Pancreas (tissue), 10 donors: ENCODE measurements at regions not wholly inside any gene's neighbourhood (a gene's known extent, or its start where the extent isn't known, plus 50 kb on each side); places are given as distances from the start of the nearest gene placed in this dataset.

Experiments
- ATAC-seq, 4 donors: fragments of 200-7000 bp; cut with Tn5 transposase; one replicate each; pipeline versions ENCODE4 v1.8.0 to v1.9.1; 2020; ENCODE audit warnings: mild to moderate bottlenecking in 4 of 4, moderate library complexity in 4 of 4
- DNase-seq, 6 donors: peaks; one replicate each; pipeline ENCODE4 v3.0.0-alpha.2; 2020
- FAIRE-seq: peaks from 2 replicates; lab custom pipeline; 2012; peaks lifted over from hg19 to GRCh38; lab: Jason Lieb, UNC
- H3K27ac ChIP-seq, 4 donors: fragments of 200-600 bp; sonication (generic); 1 replicate in 3 of 4; 2 replicates in 1 of 4; pipeline versions ENCODE4 v1.5.0 to v1.8.0; 2020
- H3K27me3 ChIP-seq, 4 donors: fragments of 200-600 bp; one replicate each; pipeline ENCODE4 v1.8.0; 2021
- H3K36me3 ChIP-seq, 3 donors: fragments of 200-600 bp; sonication (generic) in 1 of 3; one replicate each; pipeline versions ENCODE4 v1.5.0 to v1.8.0; 2020 to 2021
- H3K4me1 ChIP-seq, 3 donors: fragments of 200-600 bp; one replicate each; pipeline ENCODE4 v1.8.0; 2021
- H3K4me3 ChIP-seq, 4 donors: fragments of 200-600 bp; sonication (generic) in 2 of 4; one replicate each; pipeline versions ENCODE4 v1.5.0 to v1.8.0; 2020 to 2021
- H3K9me3 ChIP-seq, 4 donors: fragments of 200-600 bp; one replicate each; pipeline ENCODE4 v1.8.0; 2021
- CTCF ChIP-seq, 4 donors: fragments of 200-600 bp; sonication (generic) in 3 of 4; IDR thresholded peaks; one replicate each; pipeline versions ENCODE4 v1.5.0 to v1.8.0; 2021; ENCODE audit warnings: antibody characterized with exemption in 4 of 4
- WGBS, 2 donors: extraction: QIAGEN DNeasy Blood & Tissue Kit; methylation state at CpG; one replicate each; pipeline ENCODE4 v1.1.7; 2013; 5-methylcytosine and 5-hydroxymethylcytosine counted together
- intact Hi-C, 3 donors: fragments of 100-400 bp; cut with DNase I; formaldehyde crosslinking; loops; one replicate each; pipeline versions ENCODE4 v1.11.1 to v1.14.2; 2022
- donor health status: healthy with polysubstance abuse.
- donor health status: DM: no; HTN: no; CAD: no; lungs with moderate emphysema.
- donor health status: DM: no; HTN: no; CAD: no.
- donor health status: control.
- donor health status: control.
- donor health status: Bipolar disorder and iron deficiency.
- donor health status: DM: yes; HTN: yes; CAD: no.
- donor health status: DM: no; HTN: no; CAD: no.
- donor health status: DM: no; HTN: no; CAD: no.
- donor health status: DM: yes; HTN: yes; CAD: no.

GRCh38 chr11:71181566-71181965 is 70.8 kb downstream of the SHANK2 start:
- Histone ChIP-seq H3K27me3 (no peaks in the 10 kb centered on the region), H3K27ac (no peak overlapping the region), H3K36me3 (no peaks in the 10 kb centered on the region), H3K4me1 (peaks cover 0 to 4% (median under 1%) of the 10 kb centered on the region in 3 donors), H3K9me3 (no peaks in the 10 kb centered on the region), H3K4me3 (no peak overlapping the region)
- ATAC-seq (no peak), FAIRE-seq (no peak), DNase-seq (no peak)
- WGBS, 2 donors = 92 to 93% methylated on average over 14 of the region's 14 CpGs
- intact Hi-C loops = no loop called here
- TF ChIP-seq CTCF (IDR thresholded peaks at IDR 0.05) = no peak

GRCh38 chr11:71180694-71181470 is 71.5 kb downstream of the SHANK2 start:
- Histone ChIP-seq H3K4me1 (peaks cover 0 to 4% (median 4%) of the 10 kb centered on the region in 3 donors), H3K27ac (no peak overlapping the region), H3K27me3 (no peaks in the 10 kb centered on the region), H3K9me3 (no peaks in the 10 kb centered on the region), H3K4me3 (no peak overlapping the region), H3K36me3 (no peaks in the 10 kb centered on the region)
- FAIRE-seq (no peak), DNase-seq (no peak), ATAC-seq (no peak)
- 79 to 84% methylated on average over 15 of the region's 15 CpGs for WGBS, 2 donors
- intact Hi-C loops = no loop called here
- no peak for TF ChIP-seq CTCF (IDR thresholded peaks at IDR 0.05)

- Histone ChIP-seq H3K27ac (no peak overlapping the region), H3K4me1 (peaks cover 0 to 4% (median 4%) of the 10 kb centered on the region in 3 donors), H3K9me3 (no peaks in the 10 kb centered on the region), H3K36me3 (no peaks in the 10 kb centered on the region), H3K4me3 (no peak overlapping the region), H3K27me3 (no peaks in the 10 kb centered on the region)
- no peak for TF ChIP-seq CTCF (IDR thresholded peaks at IDR 0.05)
- DNase-seq (no peak), ATAC-seq (peak in 3 of 4 donors; percentile 38 to 53 (median 53)), FAIRE-seq (no peak)
- 34 to 35% methylated on average over 10 of the region's 10 CpGs for WGBS, 2 donors
- intact Hi-C loops = no loop called here
Measured at GRCh38 chr11:71179877-71180605, 72.3 kb downstream of the SHANK2 start.

GRCh38 chr11:71178076-71178475 is 74.3 kb downstream of the SHANK2 start:
- peaks cover 0 to 4% (median 4%) of the 10 kb centered on the region in 3 donors for H3K4me1 ChIP-seq
- intact Hi-C loops = no loop called here
- H3K36me3 ChIP-seq = no peaks in the 10 kb centered on the region
- no peak overlapping the region for H3K27ac ChIP-seq
- TF ChIP-seq CTCF (IDR thresholded peaks at IDR 0.05) = no peak
- H3K4me3 ChIP-seq = no peak overlapping the region
- 80 to 95% methylated on average over 3 of the region's 3 CpGs for WGBS, 2 donors
- no peaks in the 10 kb centered on the region for H3K9me3 ChIP-seq
- no peak for FAIRE-seq
- no peak for ATAC-seq
- H3K27me3 ChIP-seq = no peaks in the 10 kb centered on the region
- no peak for DNase-seq
